Breast epithelium (tissue), 4 donors: ENCODE measurements at regions not wholly inside any gene's neighbourhood (a gene's known extent, or its start where the extent isn't known, plus 50 kb on each side); places are given as distances from the start of the nearest gene placed in this dataset.
"Not testable (repeated sequence)": the region's sequence is repeated elsewhere in the genome, so short reads cannot be mapped to it uniquely, and the experiment has no call there.

Source experiments
- DNase-seq, 2 donors: peaks; one replicate each; pipeline ENCODE4 v3.0.0-alpha.2; 2019; ENCODE audit warnings: low spot score in 2 of 2
- H3K27ac ChIP-seq, 2 donors: fragments of 200-600 bp; sonication (generic) in 1 of 2; one replicate each; pipeline ENCODE4 v1.5.1; 2016 to 2019; ENCODE audit warnings: mild to moderate bottlenecking in 1 of 2
- H3K27me3 ChIP-seq, 2 donors: fragments of 200-600 bp; sonication (generic) in 1 of 2; one replicate each; pipeline versions ENCODE4 v1.5.1 to v1.6.0; 2017 to 2019; ENCODE audit warnings: control low read depth in 1 of 2, mild to moderate bottlenecking in 1 of 2
- H3K36me3 ChIP-seq: fragments of 200-600 bp; one replicate; pipeline ENCODE4 v1.5.1; 2019
- H3K4me1 ChIP-seq, 2 donors: fragments of 200-600 bp; sonication (generic); one replicate each; pipeline ENCODE4 v1.5.1; 2016 to 2019; ENCODE audit warnings: control low read depth in 1 of 2
- H3K4me3 ChIP-seq, 3 donors: fragments of 200-600 bp; sonication (generic); 1 replicate in 2 of 3; 2 replicates in 1 of 3; pipeline ENCODE4 v1.5.1; 2016 to 2019; ENCODE audit warnings: mild to moderate bottlenecking in 3 of 3, moderate library complexity in 2 of 3
- H3K9me3 ChIP-seq, 2 donors: fragments of 200-600 bp; sonication (generic) in 1 of 2; one replicate each; pipeline ENCODE4 v1.5.1; 2016 to 2019; ENCODE audit warnings: control low read depth in 1 of 2
- CTCF ChIP-seq, 3 donors: fragments of 450-650 bp; IDR thresholded peaks; one replicate each; pipeline ENCODE4 v1.5.1; 2016 to 2017; ENCODE audit warnings: antibody characterized with exemption in 3 of 3, mild to moderate bottlenecking in 3 of 3, moderate library complexity in 3 of 3
- POLR2A ChIP-seq: fragments of 450-650 bp; IDR thresholded peaks from one replicate; pipeline ENCODE4 v1.6.1; 2016; ENCODE audit warnings: antibody characterized with exemption, mild to moderate bottlenecking, moderate library complexity
- POLR2AphosphoS5 ChIP-seq, 3 donors: sonication (generic); formaldehyde crosslinking; IDR thresholded peaks; one replicate each; pipeline ENCODE4 v1.6.1; 2017; ENCODE audit warnings: antibody characterized with exemption in 3 of 3
- intact Hi-C: fragments of 100-400 bp; cut with DNase I; formaldehyde crosslinking; loops from one replicate; pipeline ENCODE4 v1.15.1; 2023; ENCODE audit warnings: low total_unique reads

DNA sequence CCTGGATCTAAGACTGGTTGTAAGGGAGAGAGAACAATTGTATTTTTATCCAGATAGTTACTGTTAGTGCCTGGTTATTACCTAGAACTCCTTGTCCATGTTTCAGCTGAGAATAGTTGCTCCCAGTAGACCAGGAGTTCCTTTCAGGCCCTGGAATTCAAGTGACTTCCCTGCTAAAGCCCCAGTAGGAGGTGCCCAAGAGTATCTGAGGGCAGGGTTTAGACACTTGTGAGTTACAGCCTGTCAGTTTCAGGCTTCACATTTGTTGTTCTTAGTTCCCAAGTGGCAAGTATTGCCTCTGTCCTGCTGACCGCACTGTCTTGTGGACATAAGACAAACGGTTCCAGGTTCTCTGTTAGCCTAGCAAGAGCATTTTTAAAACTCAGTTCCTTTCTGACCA is 743.9 kb upstream of the SEMA6A start:
- intact Hi-C loops, result no loop called here
- TF ChIP-seq POLR2A (no peak), CTCF (IDR thresholded peaks at IDR 0.05) (no peak), POLR2AphosphoS5 (IDR thresholded peaks at IDR 0.05) (no peak)
- Histone ChIP-seq H3K4me1 (no peaks in the 10 kb centered on the region), H3K36me3 (no peaks in the 10 kb centered on the region), H3K9me3 (no peaks in the 10 kb centered on the region), H3K27me3 (no peaks in the 10 kb centered on the region), H3K4me3 (no peak overlapping the region), H3K27ac (no peak overlapping the region)
- no peak for DNase-seq

- intact Hi-C loops, result no loop called here
- DNase-seq, result no peak
- Histone ChIP-seq H3K4me1 (no peaks in the 10 kb centered on the region), H3K36me3 (peaks cover 3% of the 10 kb centered on the region), H3K9me3 (no peaks in the 10 kb centered on the region), H3K27me3 (no peaks in the 10 kb centered on the region), H3K4me3 (no peak overlapping the region), H3K27ac (no peak overlapping the region)
- no peak for TF ChIP-seq POLR2A
- TF ChIP-seq POLR2AphosphoS5 (IDR thresholded peaks at IDR 0.05), result no peak
- TF ChIP-seq CTCF (IDR thresholded peaks at IDR 0.05), result no peak
Observed at GRCh38 chr5:117315170-117315569, 740.5 kb upstream of the SEMA6A start.

DNA sequence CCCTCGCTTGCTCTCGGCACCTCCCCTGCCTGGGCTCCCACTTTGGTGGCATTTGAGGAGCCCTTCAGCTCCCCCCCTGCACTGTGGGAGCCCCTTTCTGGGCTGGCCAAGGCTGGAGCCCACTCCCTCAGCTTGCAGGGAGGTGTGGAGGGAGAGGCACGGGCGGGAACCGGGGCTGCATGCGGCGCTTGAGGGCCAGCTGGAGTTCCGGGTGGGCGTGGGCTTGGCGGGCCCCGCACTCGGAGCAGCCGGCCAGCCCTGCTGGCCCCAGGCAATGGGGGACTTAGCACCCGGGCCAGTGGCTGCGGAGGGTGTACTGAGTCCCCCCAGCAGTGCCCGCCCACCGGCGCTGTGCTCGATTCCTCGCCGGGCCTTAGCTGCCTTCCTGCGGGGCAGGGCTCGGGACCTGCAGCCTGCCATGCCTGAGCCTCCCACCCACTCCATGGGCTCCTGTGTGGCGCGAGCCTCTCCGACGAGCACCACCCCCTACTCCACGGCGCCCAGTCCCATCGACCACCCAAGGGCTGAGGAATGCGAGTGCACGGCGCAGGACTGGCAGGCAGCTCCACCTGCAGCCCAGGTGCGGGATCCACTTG is 730.0 kb upstream of the SEMA6A start:
- H3K4me1 ChIP-seq, H3K9me3 ChIP-seq, H3K4me3 ChIP-seq, H3K36me3 ChIP-seq, DNase-seq, H3K27me3 ChIP-seq, intact Hi-C loops, H3K27ac ChIP-seq: not testable (repeated sequence)

GRCh38 chr5:117302949-117303348 is 728.3 kb upstream of the SEMA6A start:
- intact Hi-C loops, result no loop called here
- no peaks in the 10 kb centered on the region for H3K36me3 ChIP-seq
- DNase-seq, result no peak
- no peaks in the 10 kb centered on the region for H3K4me1 ChIP-seq
- H3K27me3 ChIP-seq, result no peaks in the 10 kb centered on the region
- no peaks in the 10 kb centered on the region for H3K9me3 ChIP-seq
- no peak overlapping the region for H3K4me3 ChIP-seq
- H3K27ac ChIP-seq, result no peak overlapping the region
- no peak for TF ChIP-seq POLR2A
- TF ChIP-seq CTCF (IDR thresholded peaks at IDR 0.05), result no peak
- TF ChIP-seq POLR2AphosphoS5 (IDR thresholded peaks at IDR 0.05), result no peak

DNA sequence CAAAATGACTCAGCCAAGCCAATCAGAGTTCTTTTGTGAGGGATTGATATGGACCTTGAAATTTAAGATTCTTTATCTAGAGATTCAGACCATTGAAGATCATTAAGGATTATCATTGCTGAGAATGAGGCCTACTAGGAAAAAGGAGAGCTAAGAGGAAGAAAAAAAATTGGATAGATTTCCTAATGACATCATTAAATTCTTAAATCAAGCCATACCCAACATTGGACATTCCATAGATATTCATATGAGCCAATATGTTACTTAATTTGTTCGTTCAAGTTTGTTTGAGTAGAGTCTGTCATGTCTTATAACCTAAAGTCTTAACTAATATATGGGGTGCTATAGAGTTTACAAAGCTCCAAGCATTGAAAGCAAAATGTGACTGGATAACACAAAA is 727.9 kb upstream of the SEMA6A start:
- no peak for DNase-seq
- intact Hi-C loops, result no loop called here
- Histone ChIP-seq H3K27me3 (no peaks in the 10 kb centered on the region), H3K4me3 (no peak overlapping the region), H3K27ac (no peak overlapping the region), H3K36me3 (no peaks in the 10 kb centered on the region), H3K4me1 (no peaks in the 10 kb centered on the region), H3K9me3 (no peaks in the 10 kb centered on the region)
- no peak for TF ChIP-seq POLR2AphosphoS5 (IDR thresholded peaks at IDR 0.05)
- TF ChIP-seq CTCF (IDR thresholded peaks at IDR 0.05), result no peak
- TF ChIP-seq POLR2A, result no peak

DNA sequence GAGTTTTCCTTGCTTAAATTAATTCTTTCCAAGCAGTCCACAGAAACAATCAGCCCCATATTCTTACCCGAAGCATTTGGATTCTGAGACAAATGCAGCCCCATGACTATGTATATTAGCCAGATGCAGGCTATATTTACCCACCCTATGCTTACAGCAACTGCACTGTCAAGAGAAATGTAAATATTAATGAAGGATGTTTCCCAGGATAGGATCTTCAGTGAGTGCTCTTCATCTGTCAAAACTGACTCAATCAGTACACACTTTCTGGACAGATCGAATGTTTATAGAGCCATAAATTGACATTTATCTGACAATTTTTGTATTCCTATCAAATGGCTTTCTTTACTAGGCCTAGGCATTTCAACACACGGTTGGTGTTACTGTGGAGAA is 725.3 kb upstream of the SEMA6A start:
- intact Hi-C loops, result no loop called here
- Histone ChIP-seq H3K4me1 (no peaks in the 10 kb centered on the region), H3K27me3 (no peaks in the 10 kb centered on the region), H3K36me3 (no peaks in the 10 kb centered on the region), H3K27ac (no peak overlapping the region), H3K9me3 (no peaks in the 10 kb centered on the region), H3K4me3 (no peak overlapping the region)
- DNase-seq, result no peak
- no peak for TF ChIP-seq POLR2AphosphoS5 (IDR thresholded peaks at IDR 0.05)
- TF ChIP-seq POLR2A, result no peak
- TF ChIP-seq CTCF (IDR thresholded peaks at IDR 0.05), result no peak
